Liver (tissue), 3 donors: ENCODE measurements at regions not wholly inside any gene's neighbourhood (a gene's known extent, or its start where the extent isn't known, plus 50 kb on each side); places are given as distances from the start of the nearest gene placed in this dataset.

ENCODE experiments used
- ATF3 ChIP-seq: IDR thresholded peaks from 2 replicates; pipeline ENCODE4 v1.6.1; 2016; ENCODE audit warnings: antibody characterized with exemption
- CTCF ChIP-seq: fragments of 150-350 bp; IDR thresholded peaks from 2 replicates; pipeline ENCODE4 v1.5.1; 2017; ENCODE audit warnings: improper control_type of control experiment, low read depth, low read length; ENCODE audit not compliant: missing input control
- EGR1 ChIP-seq, 2 donors: IDR thresholded peaks; 2 replicates each; pipeline ENCODE4 v1.6.1; 2016 to 2018; ENCODE audit warnings: antibody characterized with exemption in 2 of 2, low read depth in 2 of 2
- FOXA1 ChIP-seq: IDR thresholded peaks from 2 replicates; pipeline ENCODE4 v1.6.1; 2016; ENCODE audit warnings: antibody characterized with exemption
- GABPA ChIP-seq, 2 donors: IDR thresholded peaks in 1 of 2; conservative IDR thresholded peaks in 1 of 2; 2 replicates each; pipeline ENCODE4 v1.6.1; 2016; ENCODE audit warnings: antibody characterized with exemption in 2 of 2, mild to moderate bottlenecking in 1 of 2, moderate library complexity in 1 of 2
- JUND ChIP-seq, 2 donors: IDR thresholded peaks; 2 replicates each; pipeline ENCODE4 v1.6.1; 2016; ENCODE audit warnings: antibody characterized with exemption in 2 of 2
- MAX ChIP-seq: IDR thresholded peaks from 2 replicates; pipeline ENCODE4 v1.6.1; 2016; ENCODE audit warnings: antibody characterized with exemption
- NR2F2 ChIP-seq: IDR thresholded peaks from 2 replicates; pipeline ENCODE4 v1.6.1; 2016; ENCODE audit warnings: antibody characterized with exemption
- RAD21 ChIP-seq, 2 donors: IDR thresholded peaks; 2 replicates each; pipeline ENCODE4 v1.6.1; 2016; ENCODE audit warnings: antibody characterized with exemption in 2 of 2, mild to moderate bottlenecking in 2 of 2
- REST ChIP-seq: IDR thresholded peaks from 2 replicates; pipeline ENCODE4 v1.6.1; 2016; ENCODE audit warnings: antibody characterized with exemption, mild to moderate bottlenecking
- SP1 ChIP-seq: IDR thresholded peaks from 2 replicates; pipeline ENCODE4 v1.6.1; 2018; ENCODE audit warnings: antibody characterized with exemption, mild to moderate bottlenecking
- TAF1 ChIP-seq: conservative IDR thresholded peaks from 2 replicates; pipeline ENCODE4 v1.6.1; 2016; ENCODE audit warnings: antibody characterized with exemption, mild to moderate bottlenecking
- YY1 ChIP-seq: IDR thresholded peaks from 2 replicates; pipeline ENCODE4 v1.6.1; 2016; ENCODE audit warnings: antibody characterized with exemption, mild to moderate bottlenecking
- donor health status: healthy.
- donor health status: healthy.

- TF ChIP-seq REST (no peak), EGR1 (IDR thresholded peaks at IDR 0.05; ENCODE audit: low read depth in 2 of 2) (no peak), MAX (no peak), CTCF (no peak), YY1 (no peak), SP1 (no peak), RAD21 (IDR thresholded peaks at IDR 0.05) (no peak), NR2F2 (no peak), GABPA (IDR thresholded peaks at IDR 0.05 in 1 of 2, conservative IDR thresholded peaks at IDR 0.05 in 1 of 2) (no peak), JUND (IDR thresholded peaks at IDR 0.05) (no peak), ATF3 (no peak), TAF1 (no peak), FOXA1 (no peak)
Measured at GRCh38 chr10:94123258-94123995, 129.7 kb downstream of the PLCE1 start.
